ENCODE measurements at regions not wholly inside any gene's neighbourhood (a gene's known extent, or its start where the extent isn't known, plus 50 kb on each side); places are given as distances from the start of the nearest gene placed in this dataset.

- Histone ChIP-seq H2AFZ (ENCODE audit: low read depth, low read length) (no peak overlapping the region), H3K36me3 (ENCODE audit: control insufficient read depth in 2 of 2, extremely low read depth in 1 of 2, insufficient read depth in 2 of 2, low read length in 2 of 2) (no peaks in the 10 kb centered on the region), H3K4me2 (ENCODE audit: insufficient read depth, low read length) (no peak overlapping the region), H4K20me1 (replicated peaks; ENCODE audit: control insufficient read depth, extremely low read depth, insufficient read depth, low read length) (no peaks in the 10 kb centered on the region), H3K27me3 (ENCODE audit: control insufficient read depth in 2 of 2, insufficient read depth in 2 of 2, low read length in 2 of 2) (peaks cover 5% of the 10 kb centered on the region in 2 experiments), H3K9me3 (replicated peaks; ENCODE audit: control insufficient read depth, insufficient read depth, low read length) (no peaks in the 10 kb centered on the region), H3K9me1 (replicated peaks; ENCODE audit: control insufficient read depth, extremely low read depth, insufficient read depth, low read length) (no peaks in the 10 kb centered on the region), H3K27ac (ENCODE audit: insufficient read depth, low read depth, low read length) (no peak overlapping the region), H3K4me1 (ENCODE audit: control insufficient read depth, extremely low read depth, insufficient read depth, low read length) (no peaks in the 10 kb centered on the region), H3K9ac (replicated peaks; ENCODE audit: extremely low read depth, insufficient read depth, low read length) (no peak overlapping the region), H3K79me2 (ENCODE audit: control insufficient read depth, insufficient read depth, low read length) (no peaks in the 10 kb centered on the region), H3K4me3 (replicated peaks in 1 of 3; ENCODE audit: insufficient read depth in 1 of 3, low read depth in 1 of 3, low read length in 3 of 3) (no peak overlapping the region)
- FAIRE-seq = peak; percentile 15
- no peak for TF ChIP-seq MYC (IDR thresholded peaks at IDR 0.05; ENCODE audit: low read depth, low read length)
- TF ChIP-seq, protein P1, sequence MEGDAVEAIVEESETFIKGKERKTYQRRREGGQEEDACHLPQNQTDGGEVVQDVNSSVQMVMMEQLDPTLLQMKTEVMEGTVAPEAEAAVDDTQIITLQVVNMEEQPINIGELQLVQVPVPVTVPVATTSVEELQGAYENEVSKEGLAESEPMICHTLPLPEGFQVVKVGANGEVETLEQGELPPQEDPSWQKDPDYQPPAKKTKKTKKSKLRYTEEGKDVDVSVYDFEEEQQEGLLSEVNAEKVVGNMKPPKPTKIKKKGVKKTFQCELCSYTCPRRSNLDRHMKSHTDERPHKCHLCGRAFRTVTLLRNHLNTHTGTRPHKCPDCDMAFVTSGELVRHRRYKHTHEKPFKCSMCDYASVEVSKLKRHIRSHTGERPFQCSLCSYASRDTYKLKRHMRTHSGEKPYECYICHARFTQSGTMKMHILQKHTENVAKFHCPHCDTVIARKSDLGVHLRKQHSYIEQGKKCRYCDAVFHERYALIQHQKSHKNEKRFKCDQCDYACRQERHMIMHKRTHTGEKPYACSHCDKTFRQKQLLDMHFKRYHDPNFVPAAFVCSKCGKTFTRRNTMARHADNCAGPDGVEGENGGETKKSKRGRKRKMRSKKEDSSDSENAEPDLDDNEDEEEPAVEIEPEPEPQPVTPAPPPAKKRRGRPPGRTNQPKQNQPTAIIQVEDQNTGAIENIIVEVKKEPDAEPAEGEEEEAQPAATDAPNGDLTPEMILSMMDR (IDR thresholded peaks at IDR 0.05; ENCODE audit: extremely low read depth in 1 of 2, insufficient read depth in 1 of 2, low read depth in 1 of 2, low read length in 2 of 2) = peak in 1 of 2 donors; percentile 32
- ChIA-PET CTCF (interaction anchor here (0.6 to 4.1 kb wide), 41 partner anchors 8 to 812 kb away, joined by 3 to 49 read pairs (median 3); partner anchors contain the start of gene SYT1), POLR2A (no interaction called here)
- intact Hi-C loops (cut with micrococcal nuclease) (loop anchor here (1.0 to 5.0 kb wide), 5 partner anchors 445 to 810 kb away; no protein-coding TSS in a partner anchor), dilution Hi-C loops (cut with MboI; ENCODE audit: extremely low pct_ligation_motif_present, low sequenced_read_pairs) (no loop called here)
- peak; percentile 46 for DNase-seq (ENCODE audit: low read depth, low spot score)
- no TSS peak for BruUV-seq (replicated peaks)
Measured at GRCh38 chr12:78562368-78563205, 302.0 kb upstream of the SYT1 start.

DNA sequence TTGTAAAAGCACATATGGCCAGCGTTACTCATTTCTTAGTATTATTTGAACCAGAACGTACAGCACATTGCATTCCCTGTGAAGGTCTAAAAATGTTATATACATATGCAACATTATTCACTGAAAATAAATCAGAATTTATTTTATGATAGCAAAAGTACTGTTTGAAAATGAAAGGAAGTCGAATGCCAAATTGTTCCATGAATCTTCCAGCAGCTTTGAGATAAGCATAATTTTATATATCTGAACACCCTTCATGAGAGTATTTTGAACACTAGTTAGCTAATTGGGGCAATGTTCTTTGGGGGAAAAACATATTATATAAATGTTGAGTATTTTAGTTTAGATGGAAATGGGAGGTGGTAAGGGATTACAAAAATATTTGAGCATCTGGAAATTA lies 300.7 kb upstream of the SYT1 start:
- Histone ChIP-seq H3K9me1 (replicated peaks; ENCODE audit: control insufficient read depth, extremely low read depth, insufficient read depth, low read length) (no peaks in the 10 kb centered on the region), H3K4me2 (ENCODE audit: insufficient read depth, low read length) (no peak overlapping the region), H3K79me2 (ENCODE audit: control insufficient read depth, insufficient read depth, low read length) (no peaks in the 10 kb centered on the region), H3K36me3 (ENCODE audit: control insufficient read depth in 2 of 2, extremely low read depth in 1 of 2, insufficient read depth in 2 of 2, low read length in 2 of 2) (no peaks in the 10 kb centered on the region), H3K4me1 (ENCODE audit: control insufficient read depth, extremely low read depth, insufficient read depth, low read length) (no peaks in the 10 kb centered on the region), H3K27me3 (ENCODE audit: control insufficient read depth in 2 of 2, insufficient read depth in 2 of 2, low read length in 2 of 2) (peaks cover 2 to 3% of the 10 kb centered on the region in 2 experiments), H2AFZ (ENCODE audit: low read depth, low read length) (no peak overlapping the region), H4K20me1 (replicated peaks; ENCODE audit: control insufficient read depth, extremely low read depth, insufficient read depth, low read length) (no peaks in the 10 kb centered on the region), H3K9ac (replicated peaks; ENCODE audit: extremely low read depth, insufficient read depth, low read length) (no peak overlapping the region), H3K27ac (ENCODE audit: insufficient read depth, low read depth, low read length) (no peak overlapping the region), H3K4me3 (replicated peaks in 1 of 3; ENCODE audit: insufficient read depth in 1 of 3, low read depth in 1 of 3, low read length in 3 of 3) (no peak overlapping the region), H3K9me3 (replicated peaks; ENCODE audit: control insufficient read depth, insufficient read depth, low read length) (no peaks in the 10 kb centered on the region)
- intact Hi-C loops (cut with micrococcal nuclease) = loop anchor here (5.0 kb wide), 4 partner anchors 443 to 808 kb away; no protein-coding TSS in a partner anchor
- FAIRE-seq (no peak), DNase-seq (ENCODE audit: low read depth, low spot score) (no peak)
- BruUV-seq (replicated peaks) = no TSS peak
- TF ChIP-seq POLR2AphosphoS5 (IDR thresholded peaks at IDR 0.05; ENCODE audit: insufficient read depth, low read depth, low read length) (no peak), POLR2A (IDR thresholded peaks at IDR 0.05; ENCODE audit: low read depth, low read length) (no peak), GATA2 (IDR thresholded peaks at IDR 0.05; ENCODE audit: insufficient read depth, insufficient read length, low read depth, low read length) (no peak), MYC (IDR thresholded peaks at IDR 0.05; ENCODE audit: low read depth, low read length) (no peak), FOS (IDR thresholded peaks at IDR 0.05; ENCODE audit: borderline replicate concordance, insufficient read depth, low read length) (no peak), EZH2 (IDR thresholded peaks at IDR 0.05; ENCODE audit: borderline replicate concordance, low read depth, low read length, severe bottlenecking) (no peak), MAX (IDR thresholded peaks at IDR 0.05; ENCODE audit: insufficient read depth, insufficient read length) (no peak), JUN (IDR thresholded peaks at IDR 0.05; ENCODE audit: borderline replicate concordance, insufficient read depth, insufficient read length, low read depth) (no peak)
- TF ChIP-seq, protein P1 (IDR thresholded peaks at IDR 0.05; ENCODE audit: extremely low read depth in 1 of 2, insufficient read depth in 1 of 2, low read depth in 1 of 2, low read length in 2 of 2) = no peak
- CTCF ChIA-PET = interaction anchor here (2.2 to 4.1 kb wide), 2 partner anchors 611 to 811 kb away, joined by 16 to 49 read pairs; no protein-coding TSS in a partner anchor
- dilution Hi-C loops (cut with MboI; ENCODE audit: extremely low pct_ligation_motif_present, low sequenced_read_pairs) = no loop called here
- POLR2A ChIA-PET = no interaction called here
